SK-N-SH (cell line): ENCODE measurements at regions not wholly inside any gene's neighbourhood (a gene's known extent, or its start where the extent isn't known, plus 50 kb on each side); places are given as distances from the start of the nearest gene placed in this dataset.

Experiments used
- CTCF ChIA-PET: fragments of 300-600, 350-600 bp; formaldehyde crosslinking; extraction: SDS; loops from one replicate; lab custom pipeline; 2021; lab: Yijun Ruan, JAX
- POLR2A ChIA-PET: fragments of 350-600 bp; sonication (Branson Sonifier 250); formaldehyde crosslinking; extraction: SDS; loops from one replicate; lab custom pipeline; 2020; ENCODE audit warnings: antibody characterized with exemption, inconsistent platforms; lab: Yijun Ruan, JAX
- DNase-seq: peaks from one replicate; pipeline ENCODE4 v3.0.0; 2012
- H2AFZ ChIP-seq: fragments of 200-600 bp; sonication (generic); 2 replicates; pipeline ENCODE4 v1.8.1; 2016; ENCODE audit warnings: antibody characterized with exemption, mild to moderate bottlenecking, low read depth
- H3F3A ChIP-seq: fragments of 200-600 bp; sonication (generic); replicated peaks from 2 replicates; pipeline ENCODE3; 2016; ENCODE audit warnings: antibody characterized with exemption, mild to moderate bottlenecking; ENCODE audit not compliant: insufficient read depth
- H3K27ac ChIP-seq, 2 experiments: fragments of 200-500 bp in 1 of 2; fragments of 200-600 bp in 1 of 2; sonication (Bioruptor generic) in 1 of 2; sonication (generic), shearing (Covaris generic) in 1 of 2; 2 replicates each; pipeline versions ENCODE4 v1.5.1 to v1.6.1; 2014 to 2016; ENCODE audit warnings: low read depth in 2 of 2, inconsistent platforms in 1 of 2, low read length in 1 of 2, mild to moderate bottlenecking in 1 of 2, mixed read lengths in 1 of 2
- H3K27me3 ChIP-seq: fragments of 200-600 bp; sonication (generic), shearing (Covaris generic); 2 replicates; pipeline ENCODE4 v1.6.1; 2016; ENCODE audit warnings: mixed run types; ENCODE audit not compliant: insufficient read depth
- H3K36me3 ChIP-seq, 2 experiments: fragments of 200-500 bp in 1 of 2; fragments of 200-600 bp in 1 of 2; sonication (Bioruptor generic) in 1 of 2; sonication (generic) in 1 of 2; replicated peaks in 1 of 2; 2 replicates each; pipeline versions ENCODE3 to v1.5.1; 2014 to 2016; ENCODE audit warnings: low read length in 1 of 2, mild to moderate bottlenecking in 1 of 2; ENCODE audit not compliant: insufficient read depth in 2 of 2, control insufficient read depth in 1 of 2
- H3K4me1 ChIP-seq, 2 experiments: fragments of 200-500 bp in 1 of 2; fragments of 200-600 bp in 1 of 2; sonication (Bioruptor generic) in 1 of 2; sonication (generic), shearing (Covaris generic) in 1 of 2; 2 replicates each; pipeline versions ENCODE4 v1.5.1 to v1.6.1; 2014 to 2016; ENCODE audit warnings: low read depth in 1 of 2, low read length in 1 of 2, mixed run types in 1 of 2; ENCODE audit not compliant: insufficient read depth in 2 of 2, control insufficient read depth in 1 of 2
- H3K4me2 ChIP-seq: fragments of 200-600 bp; sonication (generic), shearing (Covaris generic); 2 replicates; pipeline ENCODE4 v1.6.1; 2017; ENCODE audit warnings: mixed run types
- H3K4me3 ChIP-seq, 2 experiments: fragments of 200-500 bp in 1 of 2; fragments of 200-600 bp in 1 of 2; sonication (Bioruptor generic) in 1 of 2; sonication (generic), shearing (Covaris generic) in 1 of 2; 2 replicates each; pipeline versions ENCODE4 v1.5.1 to v1.8.1; 2014 to 2016; ENCODE audit warnings: low read depth in 2 of 2, inconsistent platforms in 1 of 2, low read length in 1 of 2, mild to moderate bottlenecking in 1 of 2, mixed read lengths in 1 of 2, moderate library complexity in 1 of 2
- H3K79me2 ChIP-seq: fragments of 200-600 bp; sonication (generic); 2 replicates; pipeline ENCODE4 v1.8.1; 2017; ENCODE audit warnings: mild to moderate bottlenecking; ENCODE audit not compliant: insufficient read depth
- H3K9ac ChIP-seq: fragments of 200-600 bp; sonication (generic); 2 replicates; pipeline ENCODE4 v1.6.1; 2017; ENCODE audit warnings: mixed run types
- H3K9me2 ChIP-seq: fragments of 200-600 bp; sonication (generic); 2 replicates; pipeline ENCODE4 v1.6.1; 2017; ENCODE audit warnings: mixed run types
- H3K9me3 ChIP-seq: fragments of 200-600 bp; sonication (generic); 2 replicates; pipeline ENCODE4 v1.6.1; 2017; ENCODE audit warnings: mixed run types, mild to moderate bottlenecking, moderate library complexity
- H4K20me1 ChIP-seq: fragments of 200-600 bp; sonication (generic); 2 replicates; pipeline ENCODE4 v1.6.1; 2017; ENCODE audit warnings: mild to moderate bottlenecking, mixed run types; ENCODE audit not compliant: insufficient read depth
- CTCF ChIP-seq: fragments of 200-600 bp; sonication (generic); IDR thresholded peaks from 2 replicates; pipeline ENCODE4 v1.6.1; 2017; ENCODE audit warnings: antibody characterized with exemption, mild to moderate bottlenecking, moderate library complexity
- EP300 ChIP-seq, 2 experiments: IDR thresholded peaks; 2 replicates each; pipeline versions ENCODE4 v1.4.0 to v1.6.1; 2012; ENCODE audit warnings: borderline replicate concordance in 1 of 2, low read depth in 1 of 2, low read length in 1 of 2
- EZH2phosphoT487 ChIP-seq: fragments of 200-600 bp; sonication (generic); IDR thresholded peaks from 2 replicates; pipeline ENCODE4 v1.6.1; 2017; ENCODE audit warnings: low read depth, mixed run types, mild to moderate bottlenecking, antibody characterized with exemption, moderate library complexity, borderline replicate concordance
- FOXJ3 ChIP-seq: sonication (generic); formaldehyde crosslinking; IDR thresholded peaks from 2 replicates; pipeline ENCODE4 v1.5.1; 2020; ENCODE audit warnings: mild to moderate bottlenecking, missing genetic modification reagents
- FOXM1 ChIP-seq: IDR thresholded peaks from 2 replicates; pipeline ENCODE4 v1.4.0; 2012; ENCODE audit warnings: low read depth, mild to moderate bottlenecking
- GABPA ChIP-seq: IDR thresholded peaks from 2 replicates; pipeline ENCODE4 v1.4.0; 2012; ENCODE audit warnings: low read depth, mild to moderate bottlenecking
- GATA2 ChIP-seq: sonication (generic); formaldehyde crosslinking; IDR thresholded peaks from 2 replicates; pipeline ENCODE4 v1.5.0; 2020; ENCODE audit warnings: mild to moderate bottlenecking, missing genetic modification reagents
- JUND ChIP-seq: IDR thresholded peaks from 2 replicates; pipeline ENCODE4 v1.4.0; 2012
- MEF2A ChIP-seq: IDR thresholded peaks from 2 replicates; pipeline ENCODE4 v1.4.0; 2012; ENCODE audit warnings: low read depth, borderline replicate concordance
- NFIC ChIP-seq: IDR thresholded peaks from 2 replicates; pipeline ENCODE4 v1.4.0; 2012; ENCODE audit warnings: borderline replicate concordance
- NRF1 ChIP-seq: IDR thresholded peaks from 2 replicates; pipeline ENCODE4 v1.6.1; 2012; ENCODE audit warnings: low read depth, mild to moderate bottlenecking, low read length
- PBX3 ChIP-seq: IDR thresholded peaks from 2 replicates; pipeline ENCODE4; 2012
- POLR2AphosphoS5 ChIP-seq: IDR thresholded peaks from 2 replicates; pipeline ENCODE4 v1.6.1; 2012; ENCODE audit warnings: low read depth, low read length
- RCOR1 ChIP-seq: fragments of 150-350 bp; IDR thresholded peaks from 2 replicates; pipeline ENCODE4 v1.6.1; 2017; ENCODE audit warnings: antibody characterized with exemption, low read length
- RFX5 ChIP-seq: IDR thresholded peaks from 2 replicates; pipeline ENCODE4 v1.6.1; 2012; ENCODE audit warnings: mild to moderate bottlenecking, improper control_type of control experiment, low read length
- RXRA ChIP-seq: IDR thresholded peaks from 2 replicates; pipeline ENCODE4 v1.4.0; 2012; ENCODE audit warnings: low read depth, mild to moderate bottlenecking, borderline replicate concordance
- SMC3 ChIP-seq: IDR thresholded peaks from 2 replicates; pipeline ENCODE4 v1.6.1; 2012; ENCODE audit warnings: low read depth, low read length, improper control_type of control experiment
- TAF1 ChIP-seq: IDR thresholded peaks from 2 replicates; pipeline ENCODE4 v1.6.1; 2012; ENCODE audit warnings: low read depth, mild to moderate bottlenecking, low read length, moderate library complexity, borderline replicate concordance
- TCF12 ChIP-seq: IDR thresholded peaks from 2 replicates; pipeline ENCODE4 v1.4.0; 2012
- TEAD4 ChIP-seq: IDR thresholded peaks from 2 replicates; pipeline ENCODE4 v1.4.0; 2012; ENCODE audit warnings: mild to moderate bottlenecking, borderline replicate concordance; ENCODE audit not compliant: insufficient read depth
- YY1 ChIP-seq: IDR thresholded peaks from 2 replicates; pipeline ENCODE4 v1.4.0; 2012; ENCODE audit warnings: low read depth, mild to moderate bottlenecking
- WGBS: methylation state at CpG from one replicate; pipeline ENCODE4 v1.1.6; 2017; ENCODE audit warnings: low lambda C conversion rate; 5-methylcytosine and 5-hydroxymethylcytosine counted together
- TF ChIP-seq, protein P1 (sequence below): fragments of 150-350 bp; IDR thresholded peaks from 2 replicates; pipeline ENCODE4 v1.6.1; 2016; ENCODE audit warnings: mild to moderate bottlenecking, low read depth, low read length
- TF ChIP-seq, protein P2 (sequence below): fragments of 150-350 bp; IDR thresholded peaks from 2 replicates; pipeline ENCODE4 v1.6.1; 2017; ENCODE audit warnings: antibody characterized with exemption, low read length, low read depth, borderline replicate concordance

DNA sequence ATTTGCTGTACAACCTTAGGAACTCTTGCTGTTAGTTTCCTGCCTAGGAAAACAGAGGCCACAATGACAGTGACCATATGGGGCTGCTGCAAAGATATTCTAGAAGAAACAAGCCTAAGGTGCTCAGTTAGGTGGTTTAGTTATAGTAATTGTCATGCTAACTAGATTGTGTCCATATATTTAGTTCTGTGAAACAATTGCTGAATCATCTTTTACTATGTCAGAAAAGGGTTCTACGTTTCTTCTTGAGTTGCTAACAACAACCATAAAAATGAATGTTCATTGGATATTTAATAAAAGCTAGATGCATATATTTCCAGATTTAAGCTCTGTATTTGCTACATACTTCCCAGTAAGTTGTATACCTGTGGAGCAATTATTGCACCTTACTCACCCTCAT is 597.2 kb upstream of the KLHL29 start:
- H3K4me1 ChIP-seq: no peaks in the 10 kb centered on the region
- no peaks in the 10 kb centered on the region for H4K20me1 ChIP-seq
- H3K9ac ChIP-seq: no peak overlapping the region
- no peaks in the 10 kb centered on the region for H3K79me2 ChIP-seq
- no peak overlapping the region for H3K4me3 ChIP-seq
- H3K9me3 ChIP-seq: no peaks in the 10 kb centered on the region
- H3K36me3 ChIP-seq: no peaks in the 10 kb centered on the region
- H3K4me2 ChIP-seq: no peak overlapping the region
- WGBS: 8% methylated on average over 1 of the region's 1 CpG
- ChIA-PET POLR2A (no interaction called here), CTCF (no interaction called here)
- H2AFZ ChIP-seq: no peak overlapping the region
- DNase-seq: no peak
- no peak overlapping the region for H3K27ac ChIP-seq
- TF ChIP-seq PBX3 (no peak), TAF1 (no peak), SMC3 (no peak), RCOR1 (no peak), RFX5 (no peak), JUND (no peak), TEAD4 (no peak), GATA2 (no peak), RXRA (no peak), FOXJ3 (no peak), NFIC (no peak), FOXM1 (no peak), YY1 (no peak), POLR2AphosphoS5 (no peak), NRF1 (no peak), GABPA (no peak), EZH2phosphoT487 (no peak)
- TF ChIP-seq, protein P1, sequence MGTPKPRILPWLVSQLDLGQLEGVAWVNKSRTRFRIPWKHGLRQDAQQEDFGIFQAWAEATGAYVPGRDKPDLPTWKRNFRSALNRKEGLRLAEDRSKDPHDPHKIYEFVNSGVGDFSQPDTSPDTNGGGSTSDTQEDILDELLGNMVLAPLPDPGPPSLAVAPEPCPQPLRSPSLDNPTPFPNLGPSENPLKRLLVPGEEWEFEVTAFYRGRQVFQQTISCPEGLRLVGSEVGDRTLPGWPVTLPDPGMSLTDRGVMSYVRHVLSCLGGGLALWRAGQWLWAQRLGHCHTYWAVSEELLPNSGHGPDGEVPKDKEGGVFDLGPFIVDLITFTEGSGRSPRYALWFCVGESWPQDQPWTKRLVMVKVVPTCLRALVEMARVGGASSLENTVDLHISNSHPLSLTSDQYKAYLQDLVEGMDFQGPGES: no peak
- H3F3A ChIP-seq: no peaks in the 10 kb centered on the region
- no peaks in the 10 kb centered on the region for H3K9me2 ChIP-seq
- H3K27me3 ChIP-seq: no peaks in the 10 kb centered on the region

DNA sequence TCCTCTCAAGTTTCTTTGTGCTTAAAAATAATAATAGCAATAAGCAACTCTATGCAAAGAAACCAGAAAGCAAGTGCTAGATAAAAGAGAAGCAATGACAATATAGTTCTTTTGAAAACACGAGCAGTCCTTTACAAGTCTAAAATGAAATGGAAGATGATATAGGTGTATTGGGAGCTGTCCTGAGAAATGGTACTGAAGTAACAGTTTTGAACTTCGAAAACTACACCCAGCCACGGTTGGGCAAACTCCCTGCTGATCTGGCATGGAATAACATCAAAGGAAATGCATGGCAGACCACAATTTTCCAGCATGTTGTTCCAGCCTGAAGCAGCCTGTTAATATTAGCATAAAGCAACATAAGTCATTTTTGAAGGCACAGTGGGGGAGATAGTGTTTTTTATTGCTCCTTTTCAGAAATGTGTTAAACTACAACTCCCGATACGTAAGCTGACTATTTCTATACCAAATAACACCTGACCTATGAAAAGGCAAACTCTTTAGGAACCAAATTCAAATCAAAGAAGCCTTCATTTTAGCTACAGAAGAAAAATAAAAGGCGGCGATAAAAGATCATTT is 596.1 kb upstream of the KLHL29 start:
- H3F3A ChIP-seq: no peaks in the 10 kb centered on the region
- ChIA-PET POLR2A (no interaction called here), CTCF (interaction anchor here (0.7 kb wide), 1 partner anchor 24 kb away, joined by 3 read pairs; no protein-coding TSS in a partner anchor)
- no peaks in the 10 kb centered on the region for H4K20me1 ChIP-seq
- no peak for DNase-seq
- H2AFZ ChIP-seq: no peak overlapping the region
- H3K4me2 ChIP-seq: no peak overlapping the region
- WGBS: 45% methylated on average over 7 of the region's 7 CpGs
- no peaks in the 10 kb centered on the region for H3K9me3 ChIP-seq
- H3K79me2 ChIP-seq: no peaks in the 10 kb centered on the region
- H3K27me3 ChIP-seq: no peaks in the 10 kb centered on the region
- no peaks in the 10 kb centered on the region for H3K4me1 ChIP-seq
- H3K9me2 ChIP-seq: no peaks in the 10 kb centered on the region
- H3K4me3 ChIP-seq: no peak overlapping the region
- H3K9ac ChIP-seq: no peak overlapping the region
- H3K36me3 ChIP-seq: no peaks in the 10 kb centered on the region
- TF ChIP-seq RCOR1: no peak
- TF ChIP-seq RXRA: no peak
- TF ChIP-seq GABPA: no peak
- TF ChIP-seq GATA2: no peak
- TF ChIP-seq TCF12: no peak
- TF ChIP-seq TEAD4: no peak
- TF ChIP-seq CTCF: no peak
- TF ChIP-seq EZH2phosphoT487: no peak
- no peak for TF ChIP-seq RFX5
- TF ChIP-seq EP300 (IDR thresholded peaks at IDR 0.05; ENCODE audit: borderline replicate concordance in 1 of 2, low read depth in 1 of 2, low read length in 1 of 2): no peak
- no peak for TF ChIP-seq FOXJ3
- no peak for TF ChIP-seq NRF1
- TF ChIP-seq MEF2A: no peak
- TF ChIP-seq, protein P2, sequence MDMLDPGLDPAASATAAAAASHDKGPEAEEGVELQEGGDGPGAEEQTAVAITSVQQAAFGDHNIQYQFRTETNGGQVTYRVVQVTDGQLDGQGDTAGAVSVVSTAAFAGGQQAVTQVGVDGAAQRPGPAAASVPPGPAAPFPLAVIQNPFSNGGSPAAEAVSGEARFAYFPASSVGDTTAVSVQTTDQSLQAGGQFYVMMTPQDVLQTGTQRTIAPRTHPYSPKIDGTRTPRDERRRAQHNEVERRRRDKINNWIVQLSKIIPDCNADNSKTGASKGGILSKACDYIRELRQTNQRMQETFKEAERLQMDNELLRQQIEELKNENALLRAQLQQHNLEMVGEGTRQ: no peak
- TF ChIP-seq NFIC: no peak
- H3K27ac ChIP-seq: no peak overlapping the region
